Heart left ventricle (tissue), 16 donors: ENCODE measurements at regions not wholly inside any gene's neighbourhood (a gene's known extent, or its start where the extent isn't known, plus 50 kb on each side); places are given as distances from the start of the nearest gene placed in this dataset.

ENCODE experiments used
- ATAC-seq, 4 donors: fragments of 200-7000 bp; cut with Tn5 transposase; one replicate each; pipeline ENCODE4 v1.9.1; 2020 to 2022; ENCODE audit warnings: moderate library complexity in 4 of 4, mild to moderate bottlenecking in 3 of 4, moderate number of reproducible peaks in 1 of 4
- DNase-seq, 5 donors: peaks; one replicate each; pipeline ENCODE4 v3.0.0-alpha.2; 2020
- H3K27ac ChIP-seq, 12 donors: fragments of 200-600 bp; sonication (generic) in 4 of 12; one replicate each; pipeline versions ENCODE4 v1.5.0 to v1.8.0; 2016 to 2022; ENCODE audit warnings: mild to moderate bottlenecking in 2 of 12
- H3K27me3 ChIP-seq, 9 donors: fragments of 200-600 bp; sonication (generic) in 2 of 9; one replicate each; pipeline versions ENCODE4 v1.5.1 to v1.8.0; 2016 to 2022; ENCODE audit warnings: mild to moderate bottlenecking in 3 of 9
- H3K36me3 ChIP-seq, 9 donors: fragments of 200-600 bp; sonication (generic) in 2 of 9; one replicate each; pipeline versions ENCODE4 v1.5.0 to v1.8.0; 2018 to 2022; ENCODE audit warnings: mild to moderate bottlenecking in 2 of 9
- H3K4me1 ChIP-seq, 12 donors: fragments of 200-600 bp; sonication (generic) in 4 of 12; one replicate each; pipeline versions ENCODE4 v1.5.0 to v1.8.0; 2016 to 2022; ENCODE audit warnings: mild to moderate bottlenecking in 3 of 12
- H3K4me3 ChIP-seq, 12 donors: fragments of 200-600 bp; sonication (generic) in 4 of 12; one replicate each; pipeline versions ENCODE4 v1.5.0 to v1.8.0; 2017 to 2022; ENCODE audit warnings: mild to moderate bottlenecking in 9 of 12, moderate library complexity in 4 of 12
- H3K9me3 ChIP-seq, 12 donors: fragments of 200-600 bp; sonication (generic) in 4 of 12; one replicate each; pipeline versions ENCODE4 v1.5.0 to v1.8.0; 2016 to 2022; ENCODE audit warnings: mild to moderate bottlenecking in 1 of 12
- CTCF ChIP-seq, 12 donors: fragments of 200-600 bp; sonication (generic) in 4 of 12; IDR thresholded peaks; one replicate each; pipeline versions ENCODE4 v1.5.0 to v1.8.0; 2018 to 2022; ENCODE audit warnings: antibody characterized with exemption in 12 of 12, mild to moderate bottlenecking in 5 of 12
- POLR2A ChIP-seq, 2 donors: fragments of 450-650 bp; IDR thresholded peaks; one replicate each; pipeline ENCODE4 v1.6.1; 2017; ENCODE audit warnings: antibody characterized with exemption in 2 of 2, mild to moderate bottlenecking in 2 of 2, moderate library complexity in 2 of 2
- WGBS, 4 donors: extraction: QIAGEN DNeasy Blood & Tissue Kit in 2 of 4; methylation state at CpG; one replicate each; pipeline versions ENCODE4 v1.1.5 to v1.1.7; 2013 to 2018; 5-methylcytosine and 5-hydroxymethylcytosine counted together
- intact Hi-C, 10 donors: fragments of 100-400 bp; cut with DNase I; formaldehyde crosslinking; loops; one replicate each; pipeline versions ENCODE4 v1.11.1 to v1.14.2; 2022
- donor health status: ischemic (EF 13 %, LVEDD 7.1; RV severe dilation, severe dysfunction).
- donor health status: healthy with polysubstance abuse.
- donor health status: DM: no; HTN: yes; CAD: no.
- donor health status: DM: no; HTN: no; CAD: no.
- donor health status: ischemic (EF 25% LVEDD 6.9; RV normal size, moderate dysfunction).
- donor health status: ischemic (EF 25% LVEDD 5.7; RV mildly dilated, moderate dysfunction).
- donor health status: healthy.
- donor health status: DM: yes; HTN: yes; CAD: no.
- donor health status: ischemic (EF 35%, LVEDD 5.7; RV mildly dilated, moderate dysfunction).
- donor health status: nonischemic (EF 11% LVEDD 7.7; RV severe dilation, severe dysfunction).
- donor health status: DM: yes; HTN: yes; CAD: no.
- donor health status: PGD.
- donor health status: ischemic (EF 29% LVEDD 5.4; RV normal size, mild dysfunction).
- donor health status: nonischemic (EF 23%, LVEDD 6.1; RV moderate dilation, normal function).

- Histone ChIP-seq H3K9me3 (peaks cover 0 to 9% (median 0%) of the 10 kb centered on the region in 12 donors), H3K4me1 (no peaks in the 10 kb centered on the region), H3K36me3 (no peaks in the 10 kb centered on the region), H3K4me3 (no peak overlapping the region), H3K27me3 (no peaks in the 10 kb centered on the region), H3K27ac (no peak overlapping the region)
- ATAC-seq = no peak
- no peak for TF ChIP-seq POLR2A (IDR thresholded peaks at IDR 0.05)
- TF ChIP-seq CTCF (IDR thresholded peaks at IDR 0.05) = no peak
- WGBS, 4 donors = 69 to 83% (median 80%) methylated on average over 1 of the region's 1 CpG
- intact Hi-C loops = no loop called here
- DNase-seq = no peak
Observed at GRCh38 chr9:22622815-22623214, 176.2 kb downstream of the DMRTA1 start.

- no peak for ATAC-seq
- no peak for TF ChIP-seq POLR2A (IDR thresholded peaks at IDR 0.05)
- TF ChIP-seq CTCF (IDR thresholded peaks at IDR 0.05) = no peak
- no peak for DNase-seq
- Histone ChIP-seq H3K27ac (peak overlapping the region in 1 of 12 donors; percentile 70), H3K4me1 (no peaks in the 10 kb centered on the region), H3K36me3 (no peaks in the 10 kb centered on the region), H3K9me3 (peaks cover 0 to 9% (median 0%) of the 10 kb centered on the region in 12 donors), H3K4me3 (no peak overlapping the region), H3K27me3 (no peaks in the 10 kb centered on the region)
- intact Hi-C loops = no loop called here
- WGBS, 4 donors = 27 to 47% (median 29%) methylated on average over 3 of the region's 3 CpGs
Observed at GRCh38 chr9:22623236-22623635, 176.6 kb downstream of the DMRTA1 start.

GRCh38 chr9:22625540-22625939 is 178.9 kb downstream of the DMRTA1 start:
- intact Hi-C loops = loop anchor here in 1 of 10 donors (5.0 kb wide), 1 partner anchor 52 kb away; no protein-coding TSS in a partner anchor
- TF ChIP-seq CTCF (IDR thresholded peaks at IDR 0.05) (no peak), POLR2A (IDR thresholded peaks at IDR 0.05) (no peak)
- DNase-seq (no peak), ATAC-seq (no peak)
- Histone ChIP-seq H3K4me1 (no peaks in the 10 kb centered on the region), H3K4me3 (no peak overlapping the region), H3K36me3 (no peaks in the 10 kb centered on the region), H3K27ac (no peak overlapping the region), H3K9me3 (peaks cover 0 to 16% (median 0%) of the 10 kb centered on the region in 12 donors), H3K27me3 (no peaks in the 10 kb centered on the region)
- 89 to 91% (median 91%) methylated on average over 4 of the region's 4 CpGs for WGBS, 4 donors

- Histone ChIP-seq H3K4me1 (no peaks in the 10 kb centered on the region), H3K9me3 (no peaks in the 10 kb centered on the region), H3K4me3 (no peak overlapping the region), H3K36me3 (no peaks in the 10 kb centered on the region), H3K27me3 (no peaks in the 10 kb centered on the region), H3K27ac (no peak overlapping the region)
- TF ChIP-seq CTCF (IDR thresholded peaks at IDR 0.05) = no peak
- TF ChIP-seq POLR2A (IDR thresholded peaks at IDR 0.05) = no peak
- ATAC-seq (no peak), DNase-seq (no peak)
- intact Hi-C loops = no loop called here
Observed at GRCh38 chr9:22643541-22643940, 196.9 kb downstream of the DMRTA1 start.
